ENCODE measurements at regions not wholly inside any gene's neighbourhood (a gene's known extent, or its start where the extent isn't known, plus 50 kb on each side); places are given as distances from the start of the nearest gene placed in this dataset.
"Not testable (repeated sequence)": the region's sequence is repeated elsewhere in the genome, so short reads cannot be mapped to it uniquely, and the experiment has no call there.

DNA sequence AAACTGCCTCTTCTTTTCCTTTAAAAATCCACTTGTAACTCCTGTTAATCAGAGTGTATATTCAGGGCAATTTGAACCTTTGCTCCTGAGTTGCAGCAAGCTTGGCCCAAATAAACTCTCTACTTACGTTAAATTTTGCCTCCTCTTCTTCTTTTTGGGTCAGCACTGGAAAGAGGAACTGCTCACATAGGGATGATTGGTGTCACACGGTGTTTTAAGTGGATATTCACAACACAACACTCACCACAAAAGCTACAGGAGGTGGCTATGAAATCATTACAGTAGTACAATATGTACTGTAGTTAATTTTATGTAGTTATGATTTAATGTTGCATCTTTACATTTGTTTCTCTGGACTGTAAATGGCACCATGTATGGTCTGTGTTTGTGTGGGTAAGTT lies 96.8 kb upstream of the DOCK9 start:
- DNase-seq (ENCODE audit: insufficient read length, low spot score) (no peak), FAIRE-seq (no peak)

DNA sequence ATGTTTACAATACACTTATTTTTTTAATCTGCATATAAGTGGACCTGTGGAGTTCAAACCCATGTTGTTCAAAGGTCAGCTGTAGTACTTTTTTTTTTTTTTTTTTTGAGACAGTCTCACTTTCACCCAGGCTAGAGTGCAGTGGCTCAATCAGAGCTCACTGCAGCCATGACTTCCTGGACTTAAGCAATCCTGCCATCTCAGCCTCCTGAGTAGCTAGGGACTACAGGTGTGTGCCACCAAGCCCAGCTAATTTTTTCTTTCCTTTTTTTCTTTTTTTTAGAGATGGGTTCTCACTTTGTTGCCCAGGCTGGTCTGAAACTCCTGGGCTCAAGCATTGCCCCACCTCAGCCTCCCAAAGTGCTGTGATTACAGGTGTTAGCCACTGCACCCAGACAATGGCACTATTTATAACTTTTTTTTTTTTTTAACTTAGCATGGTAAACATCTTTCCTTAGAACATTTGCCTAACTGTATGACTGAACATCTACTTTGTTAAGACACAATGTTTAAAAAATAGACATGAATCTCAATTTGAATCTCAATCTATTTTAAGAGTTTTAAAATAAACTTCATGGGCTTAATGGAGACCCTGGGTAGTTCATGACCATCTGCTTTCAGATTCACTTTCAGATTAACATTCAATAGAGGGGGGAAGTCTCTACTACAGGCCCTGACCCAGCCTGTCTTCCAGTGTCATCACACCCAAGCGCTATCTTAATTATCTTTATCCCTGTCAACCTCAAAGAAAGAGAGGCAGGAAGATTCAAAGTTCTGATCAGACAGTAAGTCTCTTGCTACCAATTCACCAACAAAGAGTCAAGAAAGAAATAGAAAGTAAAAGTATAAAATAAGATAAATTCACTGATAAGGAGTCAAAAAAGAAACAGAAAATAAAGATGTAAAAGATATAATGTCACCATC lies 97.7 kb upstream of the DOCK9 start:
- peak; percentile 31 for DNase-seq (ENCODE audit: insufficient read length, low spot score)
- peak; percentile 86 for FAIRE-seq

DNA sequence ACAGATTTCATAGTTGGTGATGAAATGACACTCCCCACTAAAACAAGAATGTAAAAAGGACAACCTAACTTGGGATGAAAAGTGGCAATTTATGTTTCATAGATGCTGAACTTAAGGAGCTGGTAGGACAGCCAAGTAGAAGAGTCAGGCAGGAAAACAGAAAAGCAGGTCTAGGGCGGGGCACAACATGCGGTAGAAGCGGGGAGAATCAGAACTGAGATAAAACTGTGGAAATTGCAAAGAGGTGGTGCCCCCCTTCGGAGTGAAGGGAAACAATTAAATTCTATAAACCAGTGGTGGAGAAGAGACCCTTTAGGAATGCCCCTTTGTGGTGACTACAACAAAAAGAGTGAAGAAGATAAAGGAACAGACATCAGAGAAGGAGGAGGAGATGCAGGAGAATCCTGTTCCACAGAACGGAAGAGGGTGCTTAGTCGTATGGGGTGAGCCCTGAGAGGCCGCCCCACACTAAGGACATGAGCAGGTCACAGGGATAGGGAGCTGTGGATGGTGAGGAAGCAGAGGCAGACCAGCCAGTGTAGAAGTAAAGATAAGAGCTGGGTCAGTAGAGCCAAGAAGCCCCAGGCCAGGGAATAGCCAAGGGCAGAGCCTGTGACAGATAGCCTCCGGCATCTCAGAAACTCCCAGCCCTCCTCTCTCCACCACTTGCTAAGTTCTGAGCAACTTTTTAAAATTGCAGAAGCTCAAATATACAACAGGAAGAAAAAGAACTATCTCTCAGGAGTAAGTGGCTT lies 100.3 kb upstream of the DOCK9 start:
- FAIRE-seq = no peak
- no peak for DNase-seq (ENCODE audit: insufficient read length, low spot score)

DNA sequence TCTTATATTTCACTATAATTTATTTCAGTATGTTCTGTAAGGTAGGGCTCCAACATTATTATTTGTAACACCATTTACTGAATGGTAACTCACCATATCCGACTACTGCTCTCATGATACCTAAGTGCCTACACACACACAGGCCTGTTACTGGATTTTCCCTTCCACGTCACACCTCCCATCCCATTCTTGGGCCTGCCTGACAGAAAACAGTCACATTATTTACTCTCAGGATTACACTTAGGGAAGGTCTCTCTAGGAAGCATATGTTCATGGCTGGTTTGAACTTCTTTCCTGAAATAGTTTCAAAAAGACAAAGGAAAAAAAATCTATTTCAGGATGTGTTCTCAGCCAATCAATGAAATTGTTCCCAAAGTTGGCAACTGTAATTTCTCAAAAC lies 102.3 kb upstream of the DOCK9 start:
- DNase-seq (ENCODE audit: insufficient read length, low spot score) (no peak), FAIRE-seq (no peak)

DNA sequence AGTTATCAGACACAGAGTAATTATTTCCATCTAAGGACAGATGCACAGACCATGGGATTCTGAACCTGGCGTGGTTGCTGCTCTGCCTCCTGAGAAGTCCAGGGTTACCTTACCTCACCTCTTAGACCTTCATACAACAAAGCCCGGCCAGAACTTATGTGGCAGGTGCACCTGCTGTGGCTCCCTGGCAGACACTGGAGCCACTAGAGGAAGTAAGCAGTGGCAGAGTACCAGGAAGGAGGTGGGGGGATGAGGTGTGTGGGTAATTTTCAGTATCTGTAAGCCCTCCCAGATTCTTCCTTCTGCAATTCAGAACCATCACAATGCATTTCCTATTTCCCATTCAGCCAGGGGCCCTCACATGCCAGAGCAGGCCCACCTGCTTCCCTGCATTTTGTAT lies 106.1 kb upstream of the DOCK9 start:
- DNase-seq (ENCODE audit: insufficient read length, low spot score) (no peak), FAIRE-seq (no peak)

DNA sequence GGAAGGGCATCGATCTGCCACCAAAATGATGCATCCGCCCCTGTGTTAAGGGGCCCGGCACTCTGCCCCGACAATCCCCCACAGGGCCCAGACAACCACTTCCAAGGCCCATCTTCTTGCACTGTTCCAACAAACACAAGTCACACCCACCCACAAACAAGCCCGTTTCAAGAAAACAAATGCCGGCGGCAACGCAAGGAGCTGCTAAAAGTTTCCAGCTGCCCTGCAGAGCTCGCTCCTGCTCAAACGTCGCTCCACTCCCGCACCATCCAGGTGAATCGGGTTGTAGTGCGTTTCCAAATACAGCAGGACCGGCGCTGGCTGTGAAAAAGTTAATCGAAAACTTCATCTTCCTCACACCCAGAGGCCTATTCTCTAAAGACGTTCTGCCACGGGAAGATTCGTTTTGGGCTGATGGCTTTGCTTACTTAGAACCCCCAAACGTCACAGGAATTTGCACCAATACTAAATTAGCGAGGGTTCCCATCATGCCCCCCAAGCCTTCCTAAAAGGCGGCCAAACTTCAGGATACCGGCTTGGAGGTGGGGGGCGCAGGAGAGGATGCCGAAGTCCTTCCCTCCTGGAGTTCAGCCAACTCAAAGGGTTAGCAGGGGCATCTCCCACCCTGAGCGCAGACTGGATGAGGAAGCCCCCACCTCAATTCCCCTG lies 107.4 kb upstream of the DOCK9 start:
- no peak for DNase-seq (ENCODE audit: insufficient read length, low spot score)
- no peak for FAIRE-seq

DNA sequence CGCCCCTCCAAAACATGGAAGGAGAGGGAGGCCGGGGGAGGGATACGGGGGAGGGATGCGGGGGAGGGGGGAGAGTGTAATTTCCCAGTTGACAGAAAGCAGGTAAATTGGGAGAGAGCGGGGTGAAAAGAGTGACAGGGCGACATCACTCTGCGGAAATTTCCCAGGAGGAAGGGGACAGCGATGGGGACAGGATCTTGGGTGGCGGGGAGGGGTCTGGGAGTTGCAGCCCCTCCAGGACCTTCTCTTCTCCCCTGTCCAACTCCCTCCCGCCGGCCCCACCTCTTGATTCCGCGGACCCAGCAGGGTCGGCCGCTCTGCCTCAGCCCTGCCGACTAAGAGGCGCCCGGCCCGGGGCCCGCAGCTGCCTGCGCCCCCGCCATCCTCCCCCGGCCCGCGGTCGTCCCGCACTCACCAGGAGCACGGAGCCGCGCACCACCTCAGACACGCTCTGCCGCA lies 108.0 kb upstream of the DOCK9 start:
- DNase-seq (ENCODE audit: insufficient read length, low spot score) = no peak
- FAIRE-seq = no peak

DNA sequence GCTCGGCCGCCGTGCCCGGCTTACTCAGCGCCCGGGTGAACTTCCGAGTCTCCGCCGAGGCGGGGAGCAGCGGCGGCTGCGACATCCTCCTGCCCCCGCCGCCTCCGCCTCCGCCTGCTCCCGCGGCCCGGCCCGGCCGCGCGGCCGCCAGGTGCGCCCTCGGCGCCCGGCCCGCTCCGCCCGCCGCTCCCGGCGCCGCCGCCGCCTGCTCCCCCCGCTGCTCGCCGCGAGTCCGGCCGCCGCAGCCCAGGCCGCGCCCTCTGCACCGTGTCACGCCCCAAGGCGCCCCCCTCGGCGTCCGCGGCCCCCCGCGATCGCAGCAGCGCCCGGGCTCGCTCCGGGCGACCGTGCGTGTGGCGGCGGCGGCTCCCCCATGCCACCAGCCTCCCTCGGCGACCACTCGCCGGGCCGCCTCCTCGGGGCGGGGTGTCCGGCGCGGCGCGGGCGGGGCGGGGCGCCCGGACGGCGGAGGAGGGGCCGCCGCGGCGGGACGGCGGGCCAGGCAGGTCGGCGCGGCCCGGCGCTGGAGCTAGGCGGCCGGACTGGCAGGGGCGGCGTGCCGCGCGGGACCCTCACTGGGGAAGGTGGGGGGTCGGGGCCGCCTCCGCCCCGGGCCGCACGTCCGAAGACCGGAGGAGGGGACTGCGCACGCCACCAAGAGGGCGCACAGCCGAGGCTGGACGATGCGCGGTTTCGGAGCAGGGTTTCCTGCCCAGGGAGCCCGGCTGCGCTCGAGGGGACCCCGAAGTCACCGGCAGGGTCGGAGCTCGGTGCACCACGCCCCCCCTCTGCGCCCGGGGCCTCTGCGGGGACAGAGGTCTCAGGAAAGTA lies 108.6 kb upstream of the DOCK9 start:
- FAIRE-seq = no peak
- peak; percentile 76 for DNase-seq (ENCODE audit: insufficient read length, low spot score)

DNA sequence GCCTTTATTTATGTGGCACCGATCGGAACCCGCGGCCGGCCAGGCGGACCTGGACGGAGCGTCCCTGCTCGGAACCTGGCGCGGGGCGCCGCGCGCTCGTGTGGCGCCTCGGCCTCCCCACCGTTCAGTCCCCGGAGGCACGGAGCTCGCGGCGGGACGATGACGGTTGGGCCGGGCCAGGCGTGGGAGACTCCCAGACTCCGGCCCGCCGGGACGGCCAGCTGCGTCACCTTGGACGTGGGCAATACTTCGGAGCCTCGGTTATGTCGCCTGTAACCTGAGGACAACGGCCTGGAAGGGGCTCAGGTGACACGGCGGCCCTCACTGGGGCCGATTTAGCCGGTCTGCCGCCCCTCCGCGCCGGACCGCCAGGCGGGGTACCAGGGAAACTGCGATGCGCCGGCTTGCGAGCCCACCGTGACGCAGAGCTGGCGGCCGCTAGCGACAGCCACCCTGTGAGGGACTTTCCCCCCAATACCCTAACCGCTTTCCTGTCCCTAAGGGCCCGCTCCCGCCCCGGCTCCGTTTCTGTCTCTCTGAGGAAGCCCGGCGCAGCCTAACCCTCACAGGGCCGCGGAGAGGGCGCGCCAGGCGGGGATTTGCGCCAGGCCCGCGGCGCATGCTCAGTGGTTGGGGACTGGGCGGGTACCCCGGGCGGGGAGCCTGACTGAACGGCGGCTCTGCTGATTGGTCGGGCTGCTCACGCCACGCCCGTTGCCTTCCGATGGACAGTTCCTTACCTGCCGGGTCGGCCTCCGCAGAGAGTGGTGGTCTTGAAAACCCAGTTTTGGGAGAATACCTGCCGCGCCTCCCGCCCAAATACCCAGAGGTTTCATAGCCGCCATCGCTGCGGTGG lies 109.5 kb upstream of the DOCK9 start:
- peak; percentile 98 for FAIRE-seq
- DNase-seq (ENCODE audit: insufficient read length, low spot score) = peak; percentile 99

DNA sequence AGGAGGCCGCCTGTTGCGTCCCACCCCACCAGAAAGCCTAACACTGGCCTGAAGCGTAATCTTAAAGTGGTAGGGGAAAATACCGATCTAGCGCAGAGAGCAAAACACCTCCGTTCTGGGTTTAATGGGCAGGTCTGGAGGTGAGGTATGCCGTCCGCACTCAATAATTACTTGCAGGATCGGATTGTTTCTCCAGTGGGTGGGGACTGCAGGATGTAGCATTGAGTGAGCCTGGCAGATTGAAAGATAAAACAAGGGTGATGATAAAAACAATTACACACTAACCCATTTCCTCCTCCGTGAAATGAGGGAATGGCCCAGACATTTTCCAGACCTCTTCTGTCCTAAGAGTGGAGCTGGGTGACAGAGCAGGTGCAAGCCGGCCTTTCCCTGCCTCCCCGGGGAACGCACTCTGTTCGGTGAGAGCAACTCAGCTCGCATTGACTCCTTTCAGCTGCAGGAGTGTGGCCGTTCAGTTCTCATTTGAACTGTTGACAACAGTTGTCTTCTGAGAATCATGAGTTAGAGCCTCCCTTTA lies 110.2 kb upstream of the DOCK9 start:
- DNase-seq (ENCODE audit: insufficient read length, low spot score) = no peak
- FAIRE-seq = no peak

DNA sequence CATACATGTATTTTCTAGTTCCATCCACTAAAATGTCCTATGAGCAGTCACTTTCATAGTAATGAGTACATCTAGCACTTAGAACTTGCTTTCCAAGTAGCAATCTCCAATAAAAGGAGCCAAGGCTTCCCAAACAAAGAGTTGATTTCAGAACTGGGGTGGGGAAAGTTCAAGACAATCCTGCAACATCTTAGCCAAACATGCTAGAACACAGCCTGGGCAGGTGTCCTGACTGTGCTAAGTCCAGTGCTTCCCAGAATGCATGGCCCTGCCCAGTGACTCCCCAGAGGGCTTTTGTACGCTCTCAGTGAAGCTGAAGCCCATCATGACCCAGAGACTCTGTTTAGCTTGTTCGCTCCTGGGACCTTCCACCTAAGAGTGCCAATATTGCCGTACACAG lies 106.7 kb upstream of the UBAC2 start:
- no peak for FAIRE-seq
- DNase-seq (ENCODE audit: insufficient read length, low spot score) = no peak

DNA sequence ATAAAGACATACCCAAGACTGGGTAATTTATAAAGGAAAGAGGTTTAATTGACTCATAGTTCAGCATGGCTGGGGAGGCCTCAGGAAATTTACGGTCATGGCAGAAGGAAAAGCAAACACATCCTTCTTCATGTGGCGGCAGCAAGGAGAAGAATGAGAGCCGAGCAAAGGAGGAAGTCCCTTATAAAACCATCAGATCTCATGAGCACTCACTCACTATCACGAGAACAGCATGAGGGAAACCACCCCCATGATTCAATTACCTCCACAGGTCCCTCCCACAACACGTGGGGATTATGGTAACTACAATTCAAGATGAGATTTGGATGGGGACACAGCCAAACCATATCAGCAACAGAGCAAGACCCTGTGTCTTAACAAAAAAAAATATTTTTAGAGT lies 98.8 kb upstream of the UBAC2 start:
- not testable (repeated sequence) for FAIRE-seq; DNase-seq (ENCODE audit: insufficient read length, low spot score)

DNA sequence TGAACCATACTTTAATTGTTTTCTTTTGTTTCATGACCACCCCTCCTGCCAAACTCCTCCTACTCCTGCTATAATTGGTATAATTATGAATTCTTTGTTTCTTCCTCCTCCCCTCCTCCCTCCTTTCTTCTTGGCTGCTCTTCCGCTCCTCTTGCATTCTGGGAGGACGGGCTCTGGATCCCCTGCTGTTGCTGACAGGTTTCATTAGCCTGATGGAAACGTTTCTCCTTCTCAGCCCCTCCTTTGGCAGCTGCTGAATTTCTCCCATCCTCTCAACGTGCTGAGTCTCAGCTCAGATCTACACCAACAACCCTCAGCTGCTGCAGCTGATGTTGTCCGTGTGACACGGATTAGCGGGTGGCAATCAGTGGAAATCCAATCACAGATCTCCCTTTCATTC lies 97.1 kb upstream of the UBAC2 start:
- FAIRE-seq (no peak), DNase-seq (ENCODE audit: insufficient read length, low spot score) (no peak)

DNA sequence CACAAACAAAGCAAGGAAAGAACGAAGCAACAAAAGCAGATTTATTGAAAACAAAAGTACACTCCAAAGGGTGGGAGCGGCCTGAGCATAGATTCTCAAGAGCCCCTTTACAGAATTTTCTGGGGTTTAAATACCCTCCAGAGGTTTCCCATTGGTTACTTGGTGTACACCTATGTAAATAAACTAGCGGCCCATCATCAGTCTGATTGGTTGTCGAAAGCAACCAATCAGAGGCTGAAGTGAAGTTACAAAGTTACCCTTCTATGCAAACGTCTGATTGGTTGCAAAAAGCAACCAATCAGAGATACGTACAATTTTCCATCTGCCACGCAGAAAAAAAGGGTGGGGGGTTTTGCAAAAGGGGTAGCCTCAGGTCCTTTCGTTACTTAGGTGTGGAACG lies 96.3 kb upstream of the UBAC2 start:
- no peak for DNase-seq (ENCODE audit: insufficient read length, low spot score)
- no peak for FAIRE-seq

DNA sequence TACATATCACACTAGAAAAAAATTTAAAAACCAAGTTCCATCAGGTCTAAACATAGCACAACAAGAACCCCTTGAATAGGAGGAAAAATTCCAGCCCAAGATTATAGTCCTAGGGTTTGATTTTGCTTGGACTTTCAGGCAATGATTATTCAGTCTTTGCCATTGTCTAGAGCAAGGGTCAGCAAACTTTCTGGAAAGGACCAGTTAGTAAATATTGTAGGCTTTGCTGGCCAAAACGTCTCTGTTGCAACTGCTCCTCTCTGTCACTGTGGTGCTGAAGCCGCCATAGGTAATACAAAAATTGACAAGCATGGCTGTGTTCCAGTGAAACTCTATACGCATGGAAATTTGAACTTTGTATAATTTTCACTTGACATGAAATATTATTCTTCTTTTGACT lies 95.5 kb upstream of the UBAC2 start:
- FAIRE-seq (no peak), DNase-seq (ENCODE audit: insufficient read length, low spot score) (no peak)

DNA sequence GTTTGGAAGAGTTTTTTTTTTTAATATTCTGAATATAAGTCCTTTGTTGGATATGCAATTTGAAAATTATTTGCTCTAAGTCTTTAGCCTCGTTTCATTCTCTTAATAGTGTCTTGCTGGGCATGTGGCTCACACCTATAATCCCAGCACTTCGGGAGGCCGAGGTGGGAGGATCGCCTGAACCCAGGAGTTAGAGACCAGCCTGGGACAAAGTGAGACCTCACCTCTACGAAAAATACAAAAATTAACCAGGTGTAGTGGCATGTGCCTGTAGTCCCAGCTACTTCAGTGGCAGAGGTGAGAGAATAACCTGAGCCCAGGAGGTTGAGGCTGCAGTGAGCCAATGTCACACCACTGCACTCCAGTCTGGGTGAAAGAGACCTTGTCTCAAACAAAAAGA lies 87.3 kb upstream of the UBAC2 start:
- FAIRE-seq = no peak

DNA sequence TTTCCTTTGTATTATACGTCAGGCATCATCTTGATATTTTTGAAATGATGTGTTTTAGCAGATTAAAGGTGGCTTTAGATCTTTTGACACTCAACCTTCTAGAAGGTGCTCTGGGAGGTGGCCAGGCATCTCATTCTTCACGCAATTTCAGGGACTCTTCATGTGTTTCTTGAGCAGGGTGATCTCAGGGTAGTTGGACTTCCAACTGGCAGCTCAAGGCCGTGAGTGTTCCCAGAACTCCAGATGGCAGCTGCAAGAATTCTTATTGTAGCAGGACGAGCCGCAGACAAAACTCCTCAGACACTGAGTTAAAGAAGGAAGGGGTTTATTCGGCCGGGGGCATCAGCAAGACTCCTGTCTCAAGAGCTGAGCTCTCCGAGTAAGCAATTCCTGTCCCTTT lies 82.5 kb upstream of the UBAC2 start:
- DNase-seq (ENCODE audit: insufficient read length, low spot score) (no peak), FAIRE-seq (no peak)

More for the DNA sequence above, 87.3 kb upstream of the UBAC2 start:
- no peak for DNase-seq (ENCODE audit: insufficient read length, low spot score)

DNA sequence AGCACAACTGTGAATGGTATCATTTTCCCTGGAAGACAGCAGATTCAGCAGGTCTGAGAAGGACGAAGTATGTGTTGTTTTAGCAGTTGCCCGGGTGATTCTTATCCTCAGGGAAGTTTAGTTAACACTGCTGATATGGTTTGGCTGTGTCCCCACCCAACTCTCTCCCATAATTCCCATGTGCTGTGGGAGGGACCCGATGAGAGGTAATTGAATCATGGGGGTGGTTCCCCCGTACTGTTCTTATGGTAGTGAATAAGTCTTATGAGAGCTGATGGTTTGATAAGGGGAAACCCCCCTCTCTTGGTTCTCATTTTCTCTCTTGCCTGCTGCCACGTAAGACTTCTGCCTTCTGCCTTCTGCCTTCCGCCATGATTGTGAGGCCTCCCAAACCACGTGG lies 81.0 kb upstream of the UBAC2 start:
- DNase-seq (ENCODE audit: insufficient read length, low spot score) (no peak), FAIRE-seq (no peak)

DNA sequence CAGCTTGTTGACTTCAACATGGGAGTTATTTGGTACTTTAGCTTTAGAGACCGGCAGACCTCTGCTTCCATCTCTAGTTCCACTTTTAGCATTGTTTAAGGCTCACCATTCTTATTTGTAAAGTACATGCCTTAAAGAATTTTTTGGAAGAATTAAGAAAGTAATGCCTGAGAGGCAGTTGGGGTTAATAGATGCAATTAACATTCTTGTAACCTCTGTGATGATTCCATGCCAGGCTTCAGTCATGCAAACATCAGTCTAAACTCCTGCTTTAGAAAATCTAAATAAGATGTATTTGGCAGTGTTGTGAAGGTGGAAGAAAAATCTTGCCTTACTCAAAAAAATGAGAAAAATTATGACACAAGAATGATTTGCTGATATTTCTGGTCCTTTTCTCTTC lies 79.9 kb upstream of the UBAC2 start:
- no peak for DNase-seq (ENCODE audit: insufficient read length, low spot score)
- no peak for FAIRE-seq

Data from GM19239 (cell line).